ENCODE measurements at regions not wholly inside any gene's neighbourhood (a gene's known extent, or its start where the extent isn't known, plus 50 kb on each side); places are given as distances from the start of the nearest gene placed in this dataset.

DNA sequence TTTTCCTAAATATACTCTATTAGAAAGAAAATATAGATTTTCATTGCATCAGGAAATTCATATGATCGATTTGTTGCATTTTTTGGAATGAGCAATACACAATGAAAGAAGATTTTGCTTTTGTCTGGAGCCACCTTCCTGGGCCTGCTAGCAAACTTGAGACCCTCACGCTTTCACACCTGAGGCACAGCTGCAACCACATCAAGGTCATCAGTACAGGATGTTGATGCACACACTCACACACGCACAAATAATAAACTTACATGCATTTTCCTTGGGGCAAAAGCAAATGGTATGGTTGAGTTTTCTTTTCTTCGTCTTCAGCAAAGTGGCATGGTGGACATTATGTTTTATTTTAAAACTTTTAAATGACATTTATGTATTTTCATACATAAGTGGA lies 64.8 kb upstream of the SATB1 start:
- DNase-seq = no peak

DNA sequence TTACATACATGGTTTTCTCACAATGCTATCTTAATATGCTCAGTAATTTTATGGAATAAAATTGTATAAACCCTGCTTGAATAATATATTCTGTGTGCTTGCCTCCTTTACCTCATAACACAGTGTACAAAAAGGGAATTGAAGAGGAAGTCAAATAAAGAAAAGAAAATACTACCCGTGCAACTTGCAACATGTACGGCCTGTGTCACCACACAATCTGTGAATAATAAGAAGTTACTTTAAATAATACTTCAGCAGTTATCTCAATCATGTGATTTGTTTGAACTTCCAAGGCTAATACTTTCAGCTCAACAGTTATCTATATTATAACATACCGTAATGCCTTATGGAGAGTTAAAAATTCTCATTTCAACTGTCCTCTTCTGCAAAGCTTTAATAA lies 58.1 kb upstream of the SATB1 start:
- no peak for DNase-seq

DNA sequence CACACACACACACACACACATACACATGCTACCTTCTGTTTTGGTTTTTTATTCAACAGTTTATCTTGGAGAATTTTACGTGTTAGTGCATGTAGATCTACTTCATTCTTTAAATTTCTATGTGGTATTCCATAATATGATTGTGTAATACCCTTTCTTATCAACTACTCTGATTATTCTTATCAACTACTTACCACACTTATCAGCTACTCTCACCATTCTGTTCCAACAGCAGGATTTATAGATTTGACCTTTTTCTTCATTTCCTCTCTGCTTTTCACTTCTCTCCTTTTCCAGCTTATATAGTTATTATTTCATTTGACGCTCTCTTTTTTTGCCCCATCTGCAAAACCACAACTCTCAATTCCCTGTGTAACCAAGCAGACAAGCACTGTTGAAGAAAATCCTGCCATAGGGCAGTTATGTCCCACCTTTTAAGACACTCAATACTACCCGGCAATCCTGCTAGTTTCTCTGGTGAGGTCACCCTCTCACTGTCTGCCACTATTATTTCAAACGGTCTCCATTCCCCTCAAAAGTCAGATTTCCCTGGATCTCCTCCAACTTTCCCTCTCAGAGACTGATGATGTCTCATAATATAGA lies 56.9 kb upstream of the SATB1 start:
- DNase-seq = no peak

DNA sequence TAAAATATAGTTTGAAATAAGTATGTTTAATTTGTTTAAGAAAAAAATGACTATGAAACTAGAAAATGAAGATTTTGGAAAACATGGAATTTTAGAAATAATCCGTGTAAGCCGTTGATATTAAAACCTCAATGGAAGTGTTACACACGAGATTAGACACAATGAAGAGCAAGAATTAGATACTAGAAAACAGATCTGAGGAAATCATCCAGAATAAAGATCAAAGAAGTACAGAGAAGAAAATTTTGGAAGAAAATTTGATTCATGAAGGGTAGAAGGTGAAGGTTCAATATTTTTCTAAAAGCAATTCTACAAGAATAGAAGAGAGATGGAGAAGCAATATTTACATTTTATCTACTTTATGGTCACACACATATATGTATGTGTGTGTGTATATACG lies 52.5 kb upstream of the SATB1 start:
- DNase-seq = no peak
